Karpas-422 (cell line): ENCODE measurements at regions not wholly inside any gene's neighbourhood (a gene's known extent, or its start where the extent isn't known, plus 50 kb on each side); places are given as distances from the start of the nearest gene placed in this dataset.

Experiments
- DNase-seq: peaks from one replicate; pipeline ENCODE4 v3.0.0-alpha.2; 2015
- H2AFZ ChIP-seq: fragments of 200-600 bp; sonication (generic); 2 replicates; pipeline ENCODE4 v1.6.1; 2014; ENCODE audit warnings: antibody characterized with exemption, low read length, mixed read lengths
- H3K27ac ChIP-seq: fragments of 200-600 bp; sonication (generic); 2 replicates; pipeline ENCODE4 v1.5.1; 2014; ENCODE audit warnings: mild to moderate bottlenecking, low read length, moderate library complexity
- H3K27me3 ChIP-seq: fragments of 200-600 bp; sonication (generic); 2 replicates; pipeline ENCODE4 v1.6.1; 2014; ENCODE audit warnings: low read length, mixed read lengths
- H3K36me3 ChIP-seq: fragments of 200-600 bp; sonication (generic); 2 replicates; pipeline ENCODE4 v1.6.1; 2014; ENCODE audit warnings: low read length, mixed read lengths; ENCODE audit not compliant: insufficient read depth
- H3K4me1 ChIP-seq: fragments of 200-600 bp; sonication (generic); 2 replicates; pipeline ENCODE4 v1.6.1; 2014; ENCODE audit warnings: mild to moderate bottlenecking, low read length, mixed read lengths
- H3K4me2 ChIP-seq: fragments of 200-600 bp; sonication (generic); 2 replicates; pipeline ENCODE4 v1.6.1; 2014; ENCODE audit warnings: low read length, low read depth, mild to moderate bottlenecking; ENCODE audit not compliant: poor library complexity, severe bottlenecking
- H3K4me3 ChIP-seq: fragments of 200-600 bp; sonication (generic); 2 replicates; pipeline ENCODE4 v1.5.1; 2014; ENCODE audit warnings: mild to moderate bottlenecking, antibody characterized with exemption, low read length, mixed read lengths
- H3K79me2 ChIP-seq: fragments of 200-600 bp; sonication (generic); 2 replicates; pipeline ENCODE4 v1.6.1; 2014; ENCODE audit warnings: mild to moderate bottlenecking, low read length, mixed read lengths
- H3K9ac ChIP-seq: fragments of 200-600 bp; sonication (generic); 2 replicates; pipeline ENCODE4 v1.6.0; 2014; ENCODE audit warnings: low read length
- H3K9me2 ChIP-seq: fragments of 200-600 bp; sonication (generic), shearing (Covaris generic); replicated peaks from 2 replicates; pipeline ENCODE4 v1.6.0; 2014; ENCODE audit warnings: mild to moderate bottlenecking, low read length, moderate library complexity; ENCODE audit not compliant: insufficient read depth
- H3K9me3 ChIP-seq: fragments of 300-700, 200-600 bp; sonication (generic); 2 replicates; pipeline ENCODE4 v1.6.1; 2014; ENCODE audit warnings: low read length, mixed read lengths
- H4K20me1 ChIP-seq: fragments of 200-600 bp; sonication (generic); 2 replicates; pipeline ENCODE4 v1.6.1; 2014; ENCODE audit warnings: mild to moderate bottlenecking, antibody characterized with exemption, low read length, low read depth; ENCODE audit not compliant: insufficient read depth

- H3K4me3 ChIP-seq, result no peak overlapping the region
- H3K9me3 ChIP-seq, result no peaks in the 10 kb centered on the region
- no peaks in the 10 kb centered on the region for H3K27me3 ChIP-seq
- H2AFZ ChIP-seq, result no peak overlapping the region
- no peak overlapping the region for H3K27ac ChIP-seq
- H3K79me2 ChIP-seq, result no peaks in the 10 kb centered on the region
- no peaks in the 10 kb centered on the region for H4K20me1 ChIP-seq
- no peaks in the 10 kb centered on the region for H3K36me3 ChIP-seq
- H3K9me2 ChIP-seq, result no peaks in the 10 kb centered on the region
- no peak overlapping the region for H3K4me2 ChIP-seq
- H3K4me1 ChIP-seq, result no peaks in the 10 kb centered on the region
- DNase-seq, result no peak
- no peak overlapping the region for H3K9ac ChIP-seq
Measured at GRCh38 chr1:218660678-218661053, 315.5 kb downstream of the TGFB2 start.

- Histone ChIP-seq H3K4me3 (no peak overlapping the region), H3K27me3 (no peaks in the 10 kb centered on the region), H2AFZ (no peak overlapping the region), H3K9ac (no peak overlapping the region), H3K27ac (no peak overlapping the region), H3K36me3 (no peaks in the 10 kb centered on the region), H3K4me1 (no peaks in the 10 kb centered on the region), H3K9me2 (no peaks in the 10 kb centered on the region), H3K9me3 (no peaks in the 10 kb centered on the region), H4K20me1 (no peaks in the 10 kb centered on the region), H3K79me2 (no peaks in the 10 kb centered on the region), H3K4me2 (no peak overlapping the region)
- no peak for DNase-seq
Measured at GRCh38 chr1:218661411-218661810, 316.3 kb downstream of the TGFB2 start.

- H3K9ac ChIP-seq, result no peak overlapping the region
- no peak overlapping the region for H2AFZ ChIP-seq
- no peaks in the 10 kb centered on the region for H4K20me1 ChIP-seq
Measured at GRCh38 chr1:218664385-218665170, 319.4 kb downstream of the TGFB2 start.

GRCh38 chr1:218665221-218665620, 320.1 kb downstream of the TGFB2 start:
- H3K9me3 ChIP-seq, result no peaks in the 10 kb centered on the region
- H3K79me2 ChIP-seq, result no peaks in the 10 kb centered on the region
- H3K27ac ChIP-seq, result no peak overlapping the region
- H3K9ac ChIP-seq, result no peak overlapping the region
- H3K4me1 ChIP-seq, result no peaks in the 10 kb centered on the region
- no peaks in the 10 kb centered on the region for H3K36me3 ChIP-seq
- no peak overlapping the region for H3K4me2 ChIP-seq
- no peak overlapping the region for H2AFZ ChIP-seq
- no peaks in the 10 kb centered on the region for H4K20me1 ChIP-seq
- DNase-seq, result peak; percentile 42
- H3K27me3 ChIP-seq, result no peaks in the 10 kb centered on the region
- no peak overlapping the region for H3K4me3 ChIP-seq
- no peaks in the 10 kb centered on the region for H3K9me2 ChIP-seq

More at GRCh38 chr1:218664385-218665170, 319.4 kb downstream of the TGFB2 start:
- no peak overlapping the region for H3K4me2 ChIP-seq
- H3K27ac ChIP-seq, result no peak overlapping the region
- H3K4me1 ChIP-seq, result no peaks in the 10 kb centered on the region
- H3K36me3 ChIP-seq, result no peaks in the 10 kb centered on the region
- no peak for DNase-seq
- no peaks in the 10 kb centered on the region for H3K9me2 ChIP-seq
- H3K27me3 ChIP-seq, result no peaks in the 10 kb centered on the region
- H3K4me3 ChIP-seq, result no peak overlapping the region
- H3K79me2 ChIP-seq, result no peaks in the 10 kb centered on the region
- H3K9me3 ChIP-seq, result no peaks in the 10 kb centered on the region

GRCh38 chr1:218666263-218666662, 321.1 kb downstream of the TGFB2 start:
- H3K79me2 ChIP-seq, result no peaks in the 10 kb centered on the region
- no peaks in the 10 kb centered on the region for H3K27me3 ChIP-seq
- no peaks in the 10 kb centered on the region for H3K9me2 ChIP-seq
- H3K9ac ChIP-seq, result no peak overlapping the region
- DNase-seq, result no peak
- H3K36me3 ChIP-seq, result no peaks in the 10 kb centered on the region
- H3K4me2 ChIP-seq, result no peak overlapping the region
- H2AFZ ChIP-seq, result no peak overlapping the region
- no peaks in the 10 kb centered on the region for H4K20me1 ChIP-seq
- H3K9me3 ChIP-seq, result no peaks in the 10 kb centered on the region
- no peak overlapping the region for H3K4me3 ChIP-seq
- H3K4me1 ChIP-seq, result no peaks in the 10 kb centered on the region
- H3K27ac ChIP-seq, result no peak overlapping the region

GRCh38 chr1:218667781-218668516, 322.8 kb downstream of the TGFB2 start:
- H3K9ac ChIP-seq, result no peak overlapping the region
- H2AFZ ChIP-seq, result no peak overlapping the region

GRCh38 chr1:218669431-218669830, 324.3 kb downstream of the TGFB2 start:
- H3K4me3 ChIP-seq, result no peak overlapping the region
- H3K9me3 ChIP-seq, result no peaks in the 10 kb centered on the region
- no peak overlapping the region for H3K27ac ChIP-seq
- DNase-seq, result no peak
- H3K9me2 ChIP-seq, result no peaks in the 10 kb centered on the region
- no peak overlapping the region for H2AFZ ChIP-seq
- no peak overlapping the region for H3K9ac ChIP-seq
- H3K79me2 ChIP-seq, result no peaks in the 10 kb centered on the region
- no peaks in the 10 kb centered on the region for H4K20me1 ChIP-seq
- H3K4me2 ChIP-seq, result no peak overlapping the region
- no peaks in the 10 kb centered on the region for H3K4me1 ChIP-seq
- H3K27me3 ChIP-seq, result no peaks in the 10 kb centered on the region
- H3K36me3 ChIP-seq, result no peaks in the 10 kb centered on the region

More at GRCh38 chr1:218667781-218668516, 322.8 kb downstream of the TGFB2 start:
- Histone ChIP-seq H3K9me2 (no peaks in the 10 kb centered on the region), H3K27ac (no peak overlapping the region), H3K79me2 (no peaks in the 10 kb centered on the region), H3K27me3 (no peaks in the 10 kb centered on the region), H4K20me1 (no peaks in the 10 kb centered on the region), H3K9me3 (no peaks in the 10 kb centered on the region), H3K4me1 (no peaks in the 10 kb centered on the region), H3K36me3 (no peaks in the 10 kb centered on the region), H3K4me2 (no peak overlapping the region), H3K4me3 (no peak overlapping the region)
- DNase-seq, result no peak

GRCh38 chr1:218670875-218671274, 325.7 kb downstream of the TGFB2 start:
- Histone ChIP-seq H3K36me3 (no peaks in the 10 kb centered on the region), H2AFZ (no peak overlapping the region), H3K79me2 (no peaks in the 10 kb centered on the region), H3K27me3 (no peaks in the 10 kb centered on the region), H3K9ac (no peak overlapping the region), H3K27ac (no peak overlapping the region), H3K9me3 (no peaks in the 10 kb centered on the region), H3K4me2 (no peak overlapping the region), H3K9me2 (no peaks in the 10 kb centered on the region), H4K20me1 (no peaks in the 10 kb centered on the region), H3K4me3 (no peak overlapping the region), H3K4me1 (no peaks in the 10 kb centered on the region)
- no peak for DNase-seq
